Large intestine (tissue), 3 donors: ENCODE measurements at regions not wholly inside any gene's neighbourhood (a gene's known extent, or its start where the extent isn't known, plus 50 kb on each side); places are given as distances from the start of the nearest gene placed in this dataset.
"Not testable (repeated sequence)": the region's sequence is repeated elsewhere in the genome, so short reads cannot be mapped to it uniquely, and the experiment has no call there.

Source experiments
- DNase-seq, 2 donors: peaks; one replicate each; pipeline versions ENCODE4 v3.0.0 to v3.0.0-alpha.2; 2013
- H3K27ac ChIP-seq: one replicate; pipeline ENCODE4 v1.5.1; 2013; ENCODE audit warnings: low read length
- H3K27me3 ChIP-seq: 2 replicates; pipeline ENCODE4 v1.6.1; 2013; ENCODE audit warnings: low read length; ENCODE audit not compliant: control insufficient read depth, insufficient read depth
- H3K36me3 ChIP-seq: 2 replicates; pipeline ENCODE4 v1.6.1; 2013; ENCODE audit warnings: low read length; ENCODE audit not compliant: control insufficient read depth, insufficient read depth
- H3K4me1 ChIP-seq: one replicate; pipeline ENCODE4 v1.6.1; 2013; ENCODE audit warnings: low read length; ENCODE audit not compliant: control insufficient read depth, insufficient read depth
- H3K4me3 ChIP-seq: one replicate; pipeline ENCODE4 v1.5.1; 2013; ENCODE audit warnings: low read length
- H3K9me3 ChIP-seq: one replicate; pipeline ENCODE4 v1.6.1; 2013; ENCODE audit warnings: mild to moderate bottlenecking, low read depth, low read length, moderate library complexity; ENCODE audit not compliant: control insufficient read depth
- WGBS: methylation state at CpG from one replicate; pipeline ENCODE4 v1.1.5; 2013; ENCODE audit warnings: low lambda C conversion rate; ENCODE audit not compliant: insufficient coverage; 5-methylcytosine and 5-hydroxymethylcytosine counted together

DNA sequence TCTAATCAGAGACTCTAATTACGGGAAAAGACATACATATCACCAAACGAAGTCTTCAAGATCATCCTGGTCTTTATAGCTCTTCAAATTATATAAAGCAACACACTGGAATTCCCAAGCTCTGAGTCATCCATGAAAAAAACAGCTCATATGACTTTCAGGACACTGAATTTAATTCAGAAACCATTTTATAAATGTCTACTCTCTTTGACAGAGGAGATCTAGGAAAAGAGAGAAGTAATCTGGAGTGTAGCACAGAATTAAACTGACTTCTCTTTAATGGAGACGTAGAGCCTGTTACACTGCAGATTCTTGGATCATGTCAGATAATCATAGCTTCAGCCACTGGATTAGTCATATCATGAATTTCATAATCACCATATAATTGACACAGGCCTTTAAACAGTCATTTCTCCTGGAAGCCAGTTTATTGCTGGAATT is 86.8 kb upstream of the WSB1 start:
- H3K9me3 ChIP-seq: no peaks in the 10 kb centered on the region
- WGBS: 80% methylated on average over 1 of the region's 3 CpGs

DNA sequence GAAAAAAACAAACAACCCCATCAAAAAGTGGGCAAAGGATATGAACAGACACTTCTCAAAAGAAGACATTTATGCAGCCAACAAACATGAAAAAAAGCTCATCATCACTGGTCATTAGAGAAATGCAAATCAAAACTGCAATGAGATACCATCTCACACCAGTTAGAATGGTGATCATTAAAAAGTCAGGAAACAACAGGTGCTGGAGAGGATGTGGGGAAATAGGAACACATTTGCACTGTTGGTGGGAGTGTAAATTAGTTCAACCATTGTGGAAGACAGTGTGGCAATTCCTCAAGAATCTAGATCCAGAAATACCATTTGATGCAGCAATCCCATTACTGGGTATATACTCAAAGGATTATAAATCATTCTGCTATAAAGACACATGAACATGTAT is 85.5 kb upstream of the WSB1 start:
- not testable (repeated sequence) for H3K9me3 ChIP-seq, H3K4me1 ChIP-seq, H3K27me3 ChIP-seq, H3K27ac ChIP-seq, H3K4me3 ChIP-seq, DNase-seq, H3K36me3 ChIP-seq

More for the DNA sequence above, 86.8 kb upstream of the WSB1 start:
- H3K27me3 ChIP-seq: peaks cover 6% of the 10 kb centered on the region
- H3K27ac ChIP-seq: no peak overlapping the region
- no peaks in the 10 kb centered on the region for H3K4me1 ChIP-seq
- peak in 1 of 2 donors; percentile 29 for DNase-seq
- no peaks in the 10 kb centered on the region for H3K36me3 ChIP-seq
- H3K4me3 ChIP-seq: no peak overlapping the region

DNA sequence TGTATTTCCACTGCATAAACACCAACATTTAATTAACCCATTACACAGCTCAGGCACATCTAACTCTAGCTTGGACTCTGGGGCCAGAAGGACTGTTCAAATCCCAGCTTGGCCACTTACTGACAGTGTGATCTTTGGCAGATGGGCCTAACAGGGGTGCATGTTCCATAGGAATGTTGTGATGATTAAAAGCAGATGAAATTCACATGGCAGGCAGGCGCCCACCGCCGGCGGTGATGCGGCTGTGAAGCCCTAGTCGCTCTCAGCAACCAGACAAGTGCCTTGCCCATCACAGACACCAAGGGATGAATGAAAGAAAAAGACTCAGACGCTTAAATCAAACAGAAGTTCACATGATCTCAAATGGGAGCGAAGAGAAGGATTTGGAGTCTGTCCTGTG is 84.6 kb upstream of the WSB1 start:
- Histone ChIP-seq H3K4me1 (no peaks in the 10 kb centered on the region), H3K9me3 (no peaks in the 10 kb centered on the region), H3K4me3 (no peak overlapping the region), H3K27ac (no peak overlapping the region), H3K36me3 (no peaks in the 10 kb centered on the region), H3K27me3 (peaks cover under 1% of the 10 kb centered on the region)
- no peak for DNase-seq
- WGBS: no CpG with 5 or more reads among the region's 8 CpGs

DNA sequence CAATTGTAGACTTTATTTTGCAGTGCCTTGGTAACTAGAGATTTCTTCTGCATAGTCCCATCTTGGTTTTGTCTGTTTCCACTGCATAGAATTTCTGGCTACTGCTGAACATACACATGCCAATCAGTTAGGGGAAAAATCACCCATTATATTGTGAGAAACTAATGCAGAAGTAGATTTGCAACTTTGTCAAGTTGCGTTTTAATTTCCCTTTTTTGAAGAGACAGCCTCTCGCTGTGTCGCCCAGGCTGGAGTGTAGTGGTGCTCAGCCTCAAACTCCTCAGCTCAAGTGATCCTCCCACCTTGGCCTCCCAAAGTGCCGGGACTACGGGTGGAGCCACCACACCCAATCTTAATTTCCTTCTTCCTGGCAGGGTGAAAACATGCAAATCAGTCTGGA is 83.1 kb upstream of the WSB1 start:
- WGBS: no CpG with 5 or more reads among the region's 5 CpGs
- not testable (repeated sequence) for H3K27ac ChIP-seq, H3K27me3 ChIP-seq, DNase-seq, H3K9me3 ChIP-seq, H3K4me1 ChIP-seq, H3K36me3 ChIP-seq, H3K4me3 ChIP-seq

DNA sequence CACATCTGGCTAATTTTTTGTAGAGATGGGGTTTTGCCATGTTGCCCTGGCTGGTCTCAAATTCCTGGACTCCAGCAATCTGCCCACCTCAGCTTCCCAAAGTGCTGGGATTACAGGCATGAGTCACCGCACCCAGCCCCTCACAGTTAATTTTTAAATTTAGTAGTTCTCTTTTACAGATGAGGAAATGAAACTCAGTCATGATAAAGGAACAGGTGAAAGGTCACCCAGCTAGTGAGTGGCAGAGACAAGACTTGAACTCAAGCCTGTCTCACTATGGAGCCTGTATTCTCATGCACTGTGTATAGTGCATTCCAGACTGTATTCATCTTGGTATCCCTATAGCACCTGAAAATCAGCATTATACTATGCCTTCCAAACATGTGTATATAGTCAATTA is 77.1 kb upstream of the WSB1 start:
- H3K27me3 ChIP-seq: no peaks in the 10 kb centered on the region
- H3K27ac ChIP-seq: no peak overlapping the region
- DNase-seq: no peak
- H3K4me3 ChIP-seq: no peak overlapping the region
- H3K9me3 ChIP-seq: no peaks in the 10 kb centered on the region
- no peaks in the 10 kb centered on the region for H3K36me3 ChIP-seq
- WGBS: no CpG with 5 or more reads among the region's 1 CpG
- H3K4me1 ChIP-seq: no peaks in the 10 kb centered on the region

DNA sequence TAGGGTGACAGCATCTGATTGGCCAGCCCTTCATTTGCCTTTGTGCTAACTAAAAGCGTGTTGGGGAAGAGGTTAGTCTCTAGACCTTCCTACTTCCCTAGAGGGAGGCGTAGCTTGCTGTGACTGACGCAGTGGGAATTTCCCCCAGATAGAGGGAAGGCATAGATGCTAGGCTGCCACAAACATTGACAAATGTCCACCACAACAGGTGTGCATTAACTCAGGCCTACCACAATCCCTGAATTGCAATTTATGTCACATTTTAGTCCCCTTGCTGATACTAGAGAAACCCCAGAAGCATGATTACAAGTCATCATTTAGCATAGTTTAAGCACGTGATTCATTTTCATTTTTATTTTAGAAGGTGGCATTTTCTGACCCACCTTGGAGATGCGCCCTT is 76.3 kb upstream of the WSB1 start:
- Histone ChIP-seq H3K27ac (no peak overlapping the region), H3K36me3 (no peaks in the 10 kb centered on the region), H3K9me3 (no peaks in the 10 kb centered on the region), H3K27me3 (no peaks in the 10 kb centered on the region), H3K4me3 (no peak overlapping the region), H3K4me1 (no peaks in the 10 kb centered on the region)
- no peak for DNase-seq
- WGBS: 83% methylated on average over 1 of the region's 5 CpGs

DNA sequence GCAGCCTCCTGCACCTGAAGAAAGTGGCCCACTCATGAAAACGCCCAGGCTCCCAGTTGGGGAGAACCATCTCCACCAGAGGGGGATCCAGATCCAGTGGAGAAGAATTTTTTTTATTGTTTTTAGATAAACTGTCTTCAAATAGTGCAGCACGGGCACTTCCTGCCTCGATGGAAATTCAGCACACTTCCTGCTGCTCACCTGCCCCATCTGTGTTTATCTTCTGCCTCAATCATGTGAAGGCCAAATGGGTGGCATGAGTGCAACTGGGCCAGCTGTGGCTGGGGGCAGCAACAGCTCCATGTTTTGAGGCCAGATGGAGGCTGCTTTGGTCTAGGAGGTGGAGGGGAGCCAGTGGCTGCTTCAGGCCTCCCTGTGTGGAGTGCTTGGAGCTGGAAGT is 75.9 kb upstream of the WSB1 start:
- no peaks in the 10 kb centered on the region for H3K36me3 ChIP-seq
- no peaks in the 10 kb centered on the region for H3K27me3 ChIP-seq
- DNase-seq: no peak
- H3K9me3 ChIP-seq: no peaks in the 10 kb centered on the region
- no peaks in the 10 kb centered on the region for H3K4me1 ChIP-seq
- no peak overlapping the region for H3K4me3 ChIP-seq
- no peak overlapping the region for H3K27ac ChIP-seq
- WGBS: 90% methylated on average over 2 of the region's 3 CpGs

DNA sequence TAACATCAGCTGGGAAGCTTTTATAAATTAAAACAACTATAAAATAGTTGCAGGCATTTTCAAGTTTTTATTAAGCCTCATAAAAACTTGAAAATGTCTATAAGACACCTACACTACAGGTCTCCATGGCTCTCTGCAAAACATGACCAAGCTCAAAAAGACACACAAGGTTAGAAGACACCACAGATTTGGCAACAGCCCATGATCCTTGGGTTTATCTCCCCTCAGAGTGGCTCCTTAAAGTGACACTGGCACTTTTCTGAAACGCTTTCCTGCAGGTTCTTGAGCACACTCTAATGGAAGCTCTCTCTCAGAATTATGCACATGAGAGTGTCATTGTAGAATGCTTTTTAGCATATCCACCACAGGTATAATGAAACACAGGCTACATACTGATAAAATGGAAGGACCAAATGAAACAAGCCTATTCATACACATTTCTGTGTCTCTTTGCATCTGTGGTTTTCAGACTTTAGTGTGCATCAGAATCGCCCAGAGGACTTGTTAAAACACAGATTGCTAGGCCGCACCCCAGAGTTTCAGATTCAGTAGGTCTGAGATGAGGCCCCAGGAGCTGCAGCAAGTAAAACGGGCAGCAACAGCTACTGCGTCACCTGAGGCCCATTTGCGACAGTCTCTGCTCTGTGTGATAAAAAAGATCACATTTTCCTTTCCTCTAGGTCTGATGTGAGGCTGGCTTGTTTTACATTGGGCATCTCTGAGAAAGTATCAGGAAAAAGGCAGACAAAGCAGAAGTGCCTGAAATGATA is 75.0 kb upstream of the WSB1 start:
- WGBS: no CpG with 5 or more reads among the region's 6 CpGs
- Histone ChIP-seq H3K4me1 (no peaks in the 10 kb centered on the region), H3K27ac (no peak overlapping the region), H3K36me3 (no peaks in the 10 kb centered on the region), H3K4me3 (no peak overlapping the region), H3K27me3 (no peaks in the 10 kb centered on the region), H3K9me3 (no peaks in the 10 kb centered on the region)
- no peak for DNase-seq

DNA sequence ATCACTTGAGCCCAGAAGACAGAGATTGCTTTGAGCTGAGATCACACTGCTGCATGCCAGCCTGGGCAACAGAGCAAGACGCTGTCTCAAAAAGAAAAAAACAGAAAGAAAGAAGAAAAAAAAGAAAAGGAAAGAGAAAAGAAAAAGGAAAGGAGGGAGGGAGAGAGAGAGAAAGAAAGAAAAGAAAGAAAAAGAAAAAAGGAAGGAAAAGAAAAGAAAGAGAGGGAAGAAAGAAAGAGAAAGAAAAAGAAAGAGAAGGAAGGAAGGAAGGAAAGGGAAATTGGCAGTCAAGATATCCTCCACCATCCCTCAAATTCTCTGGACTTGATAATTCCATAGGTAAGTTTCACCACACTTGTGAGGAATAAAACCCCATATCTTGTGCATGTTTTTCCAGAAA is 71.4 kb upstream of the WSB1 start:
- H3K36me3 ChIP-seq: no peaks in the 10 kb centered on the region
- no peaks in the 10 kb centered on the region for H3K9me3 ChIP-seq
- H3K4me3 ChIP-seq: no peak overlapping the region
- H3K27me3 ChIP-seq: no peaks in the 10 kb centered on the region
- no peak for DNase-seq
- 93% methylated on average over 1 of the region's 1 CpG for whole genome bisulfite sequencing
- H3K27ac ChIP-seq: no peak overlapping the region
- H3K4me1 ChIP-seq: no peaks in the 10 kb centered on the region

DNA sequence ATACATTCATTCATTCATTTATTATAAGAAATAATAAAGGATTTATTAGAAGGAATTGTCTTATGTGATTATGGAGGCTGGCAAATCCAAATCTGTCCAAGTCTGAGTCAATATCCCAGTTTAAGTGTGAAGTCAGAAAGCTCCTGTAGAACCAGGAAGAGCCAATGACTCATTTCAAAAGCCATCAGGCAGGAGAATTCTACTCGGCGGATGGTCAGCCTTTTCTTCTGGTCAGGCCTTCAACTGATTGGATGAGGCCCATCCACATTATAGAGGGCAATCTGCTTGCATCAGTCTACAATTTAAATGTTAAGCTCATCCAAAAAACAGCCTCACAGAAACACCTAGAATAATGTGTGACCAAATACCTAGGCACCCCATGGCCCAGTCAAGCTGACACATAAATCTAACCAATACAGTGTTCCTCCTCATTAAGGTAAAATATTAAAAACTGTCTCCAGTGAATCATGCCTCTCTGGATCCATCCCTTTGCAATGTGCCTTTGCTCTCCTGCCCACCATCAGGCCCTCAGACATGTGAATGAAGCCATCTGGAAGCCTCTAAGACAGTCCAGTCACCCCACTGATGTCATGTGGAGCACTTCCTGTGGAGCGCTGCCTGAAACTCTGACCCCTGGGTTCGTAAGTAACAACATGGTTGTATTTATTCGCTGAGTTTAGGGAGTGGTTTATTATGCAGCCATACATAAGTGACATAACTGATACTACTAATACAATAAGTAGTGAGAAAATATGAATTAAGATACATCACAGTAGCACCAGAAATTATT is 69.2 kb upstream of the WSB1 start:
- H3K4me1 ChIP-seq: no peaks in the 10 kb centered on the region
- H3K36me3 ChIP-seq: no peaks in the 10 kb centered on the region
- no peaks in the 10 kb centered on the region for H3K9me3 ChIP-seq
- H3K27ac ChIP-seq: no peak overlapping the region
- no peak overlapping the region for H3K4me3 ChIP-seq
- no peaks in the 10 kb centered on the region for H3K27me3 ChIP-seq
- DNase-seq: no peak
- 80% methylated on average over 2 of the region's 5 CpGs for WGBS
